Hematopoietic multipotent progenitor cell treated with erythropoietin and hydrocortisone succinate and interleukin-3 and kit ligand, for 4 days (in vitro differentiated cells): ENCODE measurements at regions not wholly inside any gene's neighbourhood (a gene's known extent, or its start where the extent isn't known, plus 50 kb on each side); places are given as distances from the start of the nearest gene placed in this dataset.
"Not testable (repeated sequence)": the region's sequence is repeated elsewhere in the genome, so short reads cannot be mapped to it uniquely, and the experiment has no call there.

Experiments
- DNase-seq: peaks from one replicate; pipeline ENCODE4 v3.0.0-alpha.2; 2015

- DNase-seq = no peak
These were observed 364.0 kb upstream of the KCND2 start for GRCh38 chr7:119908948-119909347.

DNA sequence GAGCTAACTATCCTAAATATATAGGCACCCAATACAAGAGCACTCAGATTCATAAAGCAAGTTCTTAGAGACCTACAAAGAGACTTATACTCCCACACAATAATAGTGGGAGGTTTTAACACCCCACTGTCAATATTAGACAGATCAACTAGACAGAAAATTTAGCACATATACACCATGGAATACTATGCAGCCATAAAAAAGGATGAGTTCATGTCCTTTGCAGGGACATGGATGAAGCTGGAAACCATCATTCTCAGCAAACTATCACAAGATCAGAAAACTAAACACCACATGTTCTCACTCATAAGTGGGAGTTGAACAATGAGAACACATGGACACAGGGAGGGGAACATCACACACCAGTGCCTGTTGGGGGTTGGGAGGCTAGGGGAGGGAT is 358.9 kb upstream of the KCND2 start:
- DNase-seq = not testable (repeated sequence)

DNA sequence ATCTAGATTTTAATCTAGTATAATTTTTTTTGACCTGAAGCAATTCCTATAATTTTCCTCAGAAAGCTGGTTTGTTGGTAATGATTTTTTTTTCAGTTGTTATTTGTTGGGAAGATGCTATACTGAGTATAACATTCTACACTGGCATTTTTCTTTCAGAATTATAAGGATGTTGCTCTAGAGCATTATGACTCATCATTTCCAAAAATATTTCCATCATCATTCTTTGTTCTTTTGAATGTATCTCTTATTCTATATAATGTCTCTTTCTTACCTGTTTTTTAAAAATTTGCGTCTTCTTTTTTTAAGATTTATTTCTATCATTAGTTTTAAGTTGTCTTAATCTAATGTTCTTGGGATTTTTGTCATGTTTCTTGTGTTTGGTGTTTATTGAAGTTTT is 356.5 kb upstream of the KCND2 start:
- no peak for DNase-seq

DNA sequence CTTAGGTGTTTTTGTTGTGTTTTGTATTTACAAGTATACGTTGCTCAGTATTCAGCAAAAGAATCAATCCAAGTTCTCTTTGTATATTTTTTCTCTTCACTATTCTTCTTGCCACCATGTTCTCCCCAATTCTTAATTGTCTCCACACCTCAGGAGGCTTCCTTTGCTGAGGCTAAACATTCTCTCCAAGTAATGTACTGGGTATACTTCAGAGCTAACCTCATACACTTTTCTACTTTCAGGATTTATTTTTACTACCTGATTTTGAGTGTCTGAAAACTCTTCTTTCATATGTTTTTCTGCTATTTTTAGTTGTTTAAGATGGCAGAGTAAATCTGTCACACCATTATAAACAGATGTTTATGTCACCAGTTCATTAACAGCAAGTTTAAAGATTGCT is 354.8 kb upstream of the KCND2 start:
- no peak for DNase-seq

DNA sequence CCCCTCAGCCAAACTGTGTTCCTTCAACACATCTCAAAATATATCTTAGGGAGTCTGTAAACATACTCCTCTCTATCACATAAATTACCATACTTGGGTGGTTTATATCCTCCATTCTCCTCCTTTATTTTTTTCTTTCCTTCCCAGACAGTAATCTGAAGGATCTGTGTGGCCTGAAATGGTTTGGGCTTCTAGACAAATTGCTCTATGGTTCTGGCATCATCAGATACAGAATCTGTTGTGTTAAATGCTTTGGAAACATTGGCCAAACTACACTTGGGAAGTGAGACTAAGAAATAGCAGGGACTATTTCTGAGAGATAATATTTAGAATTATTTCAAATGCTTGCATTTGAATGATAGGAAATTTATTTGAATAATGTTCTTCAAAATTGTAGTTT is 353.0 kb upstream of the KCND2 start:
- DNase-seq = no peak

- peak; percentile 10 for DNase-seq
These were observed 347.2 kb upstream of the KCND2 start for GRCh38 chr7:119925581-119926289.

GRCh38 chr7:119929891-119930290 is 343.1 kb upstream of the KCND2 start:
- no peak for DNase-seq

DNA sequence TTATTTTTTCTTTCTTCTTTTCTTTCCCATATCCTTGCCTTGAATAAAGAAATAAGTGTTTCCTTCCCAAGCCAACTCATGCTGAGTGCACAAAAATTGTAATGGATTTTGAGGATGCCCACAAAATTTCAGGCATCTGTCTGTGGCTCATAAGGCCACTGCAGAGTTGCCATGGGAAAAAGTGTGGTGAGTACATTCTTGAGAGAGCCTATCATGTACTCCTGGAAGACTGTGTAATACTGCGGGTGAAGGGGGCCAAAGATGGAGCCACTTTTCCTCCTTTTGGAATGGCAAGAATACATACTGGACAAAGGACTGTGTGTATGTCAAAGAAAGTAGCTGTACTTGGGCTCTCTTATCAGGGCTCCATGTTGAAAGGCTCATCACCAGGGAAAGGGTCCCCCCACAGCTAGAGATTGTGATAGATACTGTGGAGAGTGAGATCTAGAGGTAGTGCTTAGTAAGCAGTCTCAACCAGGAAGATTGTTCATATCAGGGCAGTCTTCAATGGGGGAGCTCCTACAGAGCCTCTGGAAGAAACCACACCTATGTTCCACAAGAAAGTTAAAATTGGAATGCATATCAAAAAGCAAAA is 341.6 kb upstream of the KCND2 start:
- DNase-seq = no peak

GRCh38 chr7:119935418-119936025 is 337.5 kb upstream of the KCND2 start:
- DNase-seq = peak; percentile 66

GRCh38 chr7:119936836-119937235 is 336.1 kb upstream of the KCND2 start:
- no peak for DNase-seq

DNA sequence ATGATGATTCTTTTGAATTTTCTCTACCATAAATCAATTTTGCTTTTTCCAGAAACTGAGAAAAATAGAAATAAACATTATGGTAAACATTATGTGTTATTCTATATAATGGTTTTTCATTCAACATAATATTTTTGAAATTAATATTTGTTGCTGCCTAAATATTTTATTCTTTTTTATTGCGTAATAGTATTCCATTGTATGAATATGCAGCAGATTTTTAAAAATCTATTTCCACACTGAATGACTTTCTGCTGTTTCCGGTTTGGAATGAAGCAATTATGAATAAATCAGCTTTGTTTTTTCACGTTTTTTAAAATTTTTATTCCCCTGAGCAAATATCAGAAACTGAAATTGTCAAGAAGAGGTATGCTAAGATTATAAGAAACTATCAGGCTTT is 335.2 kb upstream of the KCND2 start:
- no peak for DNase-seq

- DNase-seq = peak; percentile 76
These were observed 328.9 kb upstream of the KCND2 start for GRCh38 chr7:119943942-119944600.

DNA sequence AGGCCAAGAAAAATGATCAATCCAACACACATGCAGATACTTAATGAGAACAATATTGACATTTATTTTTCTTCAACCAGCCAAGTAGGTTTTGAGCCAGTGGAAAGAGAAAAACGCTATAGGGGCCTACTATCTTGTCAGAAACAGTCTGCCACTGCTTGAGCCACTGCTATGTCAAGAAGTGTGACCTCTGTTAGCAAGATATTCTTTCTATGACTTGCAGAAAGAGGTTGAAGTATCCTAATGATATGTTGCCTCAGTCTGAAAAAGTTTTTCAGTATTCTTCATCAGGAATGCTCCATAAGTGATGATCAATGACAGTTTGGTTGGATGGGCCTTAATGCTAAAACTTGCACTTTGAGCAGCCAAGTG is 328.4 kb upstream of the KCND2 start:
- DNase-seq = no peak

DNA sequence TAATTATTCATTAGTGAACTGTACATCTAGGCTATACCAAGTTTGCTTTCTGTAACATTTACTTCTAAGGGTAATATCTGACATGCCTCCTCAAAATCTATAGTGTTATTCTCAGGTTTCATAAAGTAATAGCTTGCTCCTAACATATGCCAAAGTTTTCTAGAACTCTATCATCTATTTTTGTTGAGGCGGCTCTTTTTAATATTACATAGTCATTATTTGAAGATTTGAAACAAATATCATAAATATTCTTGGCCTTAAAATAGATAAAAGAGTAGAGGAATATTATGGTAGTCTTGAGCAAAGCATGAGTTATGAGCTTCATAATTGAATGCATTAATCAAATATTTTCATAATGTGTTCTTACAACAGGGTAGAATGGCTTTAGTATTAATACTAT is 327.2 kb upstream of the KCND2 start:
- DNase-seq = no peak

DNA sequence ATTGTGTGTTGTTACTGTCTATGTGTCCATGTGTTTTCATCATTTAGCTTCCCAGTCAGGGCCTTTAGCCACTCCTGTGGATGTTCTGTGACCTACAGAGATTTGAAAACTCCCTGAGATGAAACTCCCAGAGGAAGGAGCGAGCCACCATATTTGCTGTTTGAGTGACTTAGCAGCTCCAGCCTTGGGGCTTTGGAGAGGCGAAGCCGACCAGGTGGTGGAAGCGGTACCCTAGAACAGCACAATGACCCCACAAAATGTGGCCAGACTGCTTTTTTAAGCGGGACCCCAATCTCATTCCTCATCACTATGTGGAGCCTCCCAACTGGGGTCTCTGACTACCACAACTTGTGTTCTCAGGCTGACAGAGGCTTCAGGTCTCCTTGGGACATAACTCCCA is 323.9 kb upstream of the KCND2 start:
- no peak for DNase-seq

DNA sequence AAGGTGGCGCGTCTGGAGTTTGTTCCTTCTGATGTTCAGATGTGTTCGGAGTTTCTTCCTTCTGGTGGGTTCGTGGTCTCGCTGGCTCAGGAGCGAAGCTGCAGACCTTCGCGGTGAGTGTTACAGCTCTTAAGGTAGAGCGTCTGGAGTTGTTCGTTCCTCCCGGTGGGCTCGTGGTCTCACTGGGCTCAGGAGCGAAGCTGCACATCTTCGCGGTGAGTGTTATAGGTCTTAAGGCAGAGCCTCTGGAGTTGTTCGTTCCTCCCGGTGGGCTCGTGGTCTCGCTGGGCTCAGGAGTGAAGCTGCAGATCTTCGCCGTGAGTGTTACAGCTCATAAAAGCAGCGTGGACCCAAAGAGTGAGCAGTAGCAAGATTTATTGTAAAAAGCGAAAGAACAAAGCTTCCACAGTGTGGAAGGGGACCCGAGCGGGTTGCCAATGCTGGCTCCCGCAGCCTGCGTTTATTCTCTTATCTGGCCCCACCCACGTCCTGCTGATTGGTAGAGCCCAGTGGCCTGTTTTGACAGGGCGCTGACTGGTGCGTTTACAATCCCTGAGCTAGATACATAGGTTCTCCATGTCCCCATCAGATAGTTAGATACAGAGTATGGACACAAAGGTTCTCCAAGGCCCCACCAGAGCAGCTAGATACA is 322.5 kb upstream of the KCND2 start:
- not testable (repeated sequence) for DNase-seq

DNA sequence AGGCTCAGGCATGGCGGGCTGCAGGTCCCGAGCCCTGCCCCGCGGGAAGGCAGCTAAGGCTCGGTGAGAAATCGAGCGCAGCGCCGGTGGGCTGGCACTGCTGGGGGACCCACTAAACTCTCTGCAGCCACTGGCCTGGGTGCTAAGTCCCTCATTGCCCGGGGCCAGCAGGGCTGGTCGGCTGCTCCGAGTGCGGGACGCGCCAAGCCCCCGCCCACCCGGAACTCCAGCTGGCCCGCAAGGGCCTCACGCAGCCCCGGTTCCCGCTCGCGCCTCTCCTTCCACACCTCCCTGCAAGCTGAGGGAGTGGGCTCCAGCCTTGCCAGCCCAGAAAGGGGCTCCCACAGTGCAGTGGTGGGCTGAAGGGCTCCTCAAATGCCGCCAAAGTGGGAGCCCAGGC is 321.4 kb upstream of the KCND2 start:
- not testable (repeated sequence) for DNase-seq

- DNase-seq = no peak
These were observed 315.6 kb upstream of the KCND2 start for GRCh38 chr7:119957335-119957734.

- no peak for DNase-seq
These were observed 313.2 kb upstream of the KCND2 start for GRCh38 chr7:119959811-119960210.

DNA sequence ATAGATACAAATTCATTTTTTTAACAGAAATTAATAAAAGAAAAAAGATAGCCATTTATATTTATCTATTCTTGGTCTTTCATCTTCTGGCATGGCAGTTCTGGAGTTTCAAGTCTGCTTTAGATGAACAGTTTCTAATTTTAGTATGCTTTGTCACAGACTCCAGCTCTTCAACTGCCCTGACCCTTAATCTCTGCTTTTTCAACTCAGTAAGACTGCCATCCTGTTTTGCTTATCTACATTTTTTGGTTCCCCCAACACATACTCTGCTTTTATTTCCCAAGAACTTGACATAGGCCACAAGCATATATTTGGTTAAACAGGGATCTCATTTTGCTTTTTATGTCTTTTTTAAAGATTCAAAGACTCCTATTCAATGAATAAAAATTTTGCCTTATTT is 309.3 kb upstream of the KCND2 start:
- peak; percentile 10 for DNase-seq

GRCh38 chr7:119964065-119964464 is 308.9 kb upstream of the KCND2 start:
- DNase-seq = no peak

GRCh38 chr7:119964788-119965542 is 308.0 kb upstream of the KCND2 start:
- peak; percentile 2 for DNase-seq

DNA sequence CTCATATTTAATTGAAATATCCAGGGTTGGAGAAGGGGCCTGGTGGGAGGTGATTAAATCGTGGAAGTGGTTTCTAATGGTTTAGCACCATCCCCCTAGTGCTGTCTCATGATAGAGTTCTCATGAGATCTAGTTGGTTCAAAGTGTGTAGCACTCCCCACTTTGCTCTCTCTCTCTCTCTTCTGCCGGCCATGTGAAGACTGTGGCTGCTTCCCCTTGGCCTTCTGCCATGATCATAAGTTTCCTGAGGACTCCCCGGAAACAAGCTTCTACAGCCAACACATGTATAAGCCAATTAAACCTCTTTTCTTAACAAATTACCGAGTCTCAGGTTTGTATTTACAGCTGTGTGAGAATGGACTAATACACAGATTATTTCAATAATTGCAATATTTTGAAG is 305.8 kb upstream of the KCND2 start:
- no peak for DNase-seq
